ENCODE measurements at regions not wholly inside any gene's neighbourhood (a gene's known extent, or its start where the extent isn't known, plus 50 kb on each side); places are given as distances from the start of the nearest gene placed in this dataset.

DNA sequence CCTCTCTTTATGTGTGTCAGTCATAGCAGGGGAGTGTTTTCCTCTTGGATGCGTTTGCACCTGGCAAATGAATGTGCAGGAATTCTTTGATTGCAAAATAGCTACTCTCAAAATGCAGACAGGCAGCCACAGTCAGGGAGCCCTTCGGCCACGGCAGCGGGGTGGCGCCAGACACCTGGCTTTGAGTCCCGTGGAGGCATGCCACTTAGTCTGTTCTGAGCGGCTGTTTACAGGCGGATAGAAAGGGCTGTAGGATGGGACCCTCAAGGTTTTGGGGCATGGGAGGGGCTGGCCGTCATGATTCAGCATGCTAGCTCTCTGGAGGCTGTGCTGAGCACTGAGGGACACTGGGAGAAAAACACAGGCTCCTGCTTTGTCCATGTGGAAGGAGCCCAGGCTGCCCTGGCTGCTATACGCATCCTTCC is 117.1 kb downstream of the SLC25A47 start:
- DNase-seq = no peak

DNA sequence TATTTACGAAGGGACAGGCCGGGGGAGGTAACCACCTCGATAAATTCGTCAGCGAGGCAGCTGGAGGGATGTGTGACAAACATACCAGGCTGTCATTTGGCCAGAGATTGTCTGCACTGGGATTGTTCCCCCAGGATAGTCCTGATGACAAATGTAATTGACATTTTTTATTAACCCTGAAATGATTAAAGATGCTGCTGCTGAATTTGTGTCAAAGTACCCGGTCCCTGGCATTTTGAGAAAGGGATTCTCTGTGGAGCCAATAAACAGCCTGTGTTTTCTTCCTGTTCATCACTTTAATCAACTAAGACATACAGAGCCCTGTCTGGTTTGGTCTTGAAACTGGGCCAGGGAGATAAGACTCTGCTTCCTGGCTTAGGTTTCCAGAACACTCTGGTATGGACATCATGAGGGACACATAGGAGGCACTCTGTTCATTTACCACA is 117.6 kb downstream of the SLC25A47 start:
- no peak for DNase-seq

DNA sequence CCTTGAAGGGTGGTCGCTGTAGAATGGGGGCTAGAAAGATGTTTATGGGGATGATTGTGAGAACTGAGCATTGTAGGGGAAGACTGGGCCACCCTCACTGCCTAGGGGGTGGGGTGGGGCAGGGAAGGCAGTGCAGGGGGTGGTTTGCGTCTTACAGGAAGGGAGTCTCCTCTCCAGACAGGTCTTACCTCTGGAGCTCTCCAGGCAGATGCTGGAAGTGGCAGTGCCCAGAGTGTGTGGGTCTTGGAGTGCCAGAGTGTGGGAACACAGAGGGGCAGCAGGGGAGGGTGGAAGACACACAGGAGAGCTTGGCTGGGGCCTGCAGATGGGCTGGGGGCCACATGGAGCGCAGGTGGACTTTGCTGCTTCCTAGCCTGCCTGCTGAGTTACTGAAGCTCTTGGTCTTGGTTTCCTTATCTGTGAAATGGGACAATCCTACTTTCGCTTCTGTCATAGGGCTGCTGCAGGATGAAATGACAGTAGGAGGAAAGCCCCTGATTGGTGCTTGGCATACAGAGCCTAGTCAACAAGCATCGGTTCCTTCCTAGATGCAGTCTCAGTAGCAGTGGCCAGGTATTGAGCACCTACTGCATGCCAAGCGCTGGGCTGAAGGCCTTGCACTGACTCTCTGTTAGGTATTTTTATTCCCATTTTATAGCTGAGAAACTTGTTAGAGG is 118.3 kb downstream of the SLC25A47 start:
- no peak for DNase-seq

DNA sequence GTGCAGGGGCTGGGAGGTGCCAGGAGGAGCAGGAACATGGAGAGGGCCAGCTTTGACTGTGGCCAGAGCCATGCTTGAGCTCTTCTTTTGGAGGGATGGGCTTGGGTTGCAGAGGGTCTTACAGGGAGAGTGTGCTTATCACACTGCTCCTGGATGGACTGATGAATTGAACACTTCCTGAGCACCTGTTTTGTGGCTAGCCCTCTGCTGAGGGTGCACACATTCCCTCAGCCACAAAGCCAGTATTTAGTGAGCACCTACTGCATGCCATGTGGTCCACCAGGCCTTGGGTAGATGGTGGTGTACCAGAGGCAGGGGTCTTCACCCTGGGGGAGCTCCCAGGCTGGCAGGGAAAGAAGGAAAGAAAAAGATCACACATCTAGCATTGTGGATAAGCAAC is 118.9 kb downstream of the SLC25A47 start:
- no peak for DNase-seq

DNA sequence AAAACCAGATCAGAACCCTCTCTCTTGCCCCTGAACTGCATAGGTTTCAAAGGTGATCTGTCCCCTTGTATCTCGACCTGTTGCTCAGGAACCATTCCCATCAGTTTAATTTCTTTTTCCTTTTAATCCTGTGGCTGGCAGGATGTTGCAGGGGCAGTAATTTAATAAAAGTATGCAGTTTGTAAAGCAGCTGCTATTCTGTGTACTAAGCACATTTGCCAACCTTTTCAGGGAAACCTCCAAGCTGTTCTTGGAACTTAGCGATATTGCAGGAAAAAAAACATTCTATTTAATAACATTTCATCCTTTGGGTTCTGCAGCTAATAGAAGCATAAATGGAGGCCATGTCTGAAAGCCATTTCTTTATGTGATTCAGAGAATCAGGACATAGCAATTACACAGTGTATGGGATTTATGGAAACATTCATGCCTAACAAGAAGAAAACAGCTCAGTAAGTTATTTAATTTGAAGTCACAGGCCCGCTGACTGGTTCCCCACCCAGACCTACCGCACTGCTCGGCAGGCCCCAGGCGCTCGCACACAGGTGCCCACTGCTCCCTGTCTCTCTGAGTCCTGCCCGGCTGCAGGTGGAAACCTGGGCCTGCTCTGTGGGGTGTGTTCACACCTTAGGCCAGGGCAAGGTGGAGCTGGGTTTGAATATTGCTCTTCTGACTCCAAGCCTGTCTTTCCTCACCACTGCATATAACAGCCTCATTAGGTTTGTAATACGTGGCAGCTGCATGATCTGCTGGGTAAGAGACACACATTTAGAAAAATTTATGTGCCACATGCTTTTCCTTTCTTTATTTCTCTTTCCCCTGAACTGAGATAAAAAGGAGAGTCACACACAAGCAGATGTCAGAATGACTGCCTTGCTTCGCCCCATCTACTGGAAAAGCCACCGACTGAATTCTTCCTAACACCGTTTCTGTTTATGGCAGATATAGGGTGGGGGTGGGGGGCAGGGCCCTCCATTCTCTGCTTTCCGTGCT is 119.7 kb downstream of the SLC25A47 start:
- no peak for DNase-seq

DNA sequence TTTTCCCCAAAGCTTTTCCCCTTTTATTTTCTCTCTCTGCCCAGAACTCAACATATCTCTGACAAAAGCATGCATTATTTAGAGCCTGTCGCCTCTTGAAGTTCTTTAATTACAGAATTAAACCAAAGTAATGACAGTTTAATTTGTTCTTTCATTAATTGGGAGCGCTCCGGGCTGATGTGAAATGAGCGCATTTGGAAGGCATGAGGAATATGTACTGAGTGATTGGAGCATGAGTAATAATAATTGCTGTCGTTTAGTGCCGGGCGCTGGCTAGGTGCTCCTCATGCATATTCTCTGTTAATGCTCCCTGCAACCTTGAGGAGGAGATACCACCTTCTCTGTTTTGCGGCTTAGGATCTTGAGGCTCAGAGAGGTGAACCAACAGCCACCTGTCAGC is 120.5 kb downstream of the SLC25A47 start:
- DNase-seq = no peak

DNA sequence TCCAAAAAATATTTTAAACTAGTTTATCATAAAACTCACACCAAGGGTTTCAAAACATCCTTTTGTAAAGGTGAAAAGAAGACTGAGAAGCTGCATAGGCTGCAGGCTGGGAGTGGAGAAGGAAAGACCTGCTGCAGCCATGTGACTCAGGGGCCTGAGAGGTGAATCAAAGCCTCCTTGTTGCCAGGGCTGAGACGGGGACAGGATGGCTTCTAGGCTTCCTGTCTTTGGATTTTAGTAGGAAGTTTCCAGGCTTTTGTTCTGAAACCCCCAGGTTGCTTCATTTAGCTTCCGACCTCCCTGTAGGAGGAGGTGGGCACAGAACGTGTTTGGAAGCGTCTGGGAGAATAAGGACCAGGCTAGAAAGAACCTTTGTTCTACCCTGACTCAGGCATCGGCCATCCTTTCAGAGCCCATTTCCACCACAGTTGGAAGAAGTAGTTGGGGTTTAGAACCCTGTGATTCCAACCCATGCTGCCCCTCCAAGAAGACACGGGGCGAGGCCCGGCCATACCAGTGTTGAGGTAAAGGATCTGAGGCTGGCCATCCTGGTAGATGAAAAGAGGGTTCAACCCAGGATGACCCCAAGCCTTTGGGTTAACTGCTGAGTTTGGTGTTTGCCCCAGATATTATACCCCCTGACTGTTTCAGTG is 122.4 kb downstream of the SLC25A47 start:
- no peak for DNase-seq

DNA sequence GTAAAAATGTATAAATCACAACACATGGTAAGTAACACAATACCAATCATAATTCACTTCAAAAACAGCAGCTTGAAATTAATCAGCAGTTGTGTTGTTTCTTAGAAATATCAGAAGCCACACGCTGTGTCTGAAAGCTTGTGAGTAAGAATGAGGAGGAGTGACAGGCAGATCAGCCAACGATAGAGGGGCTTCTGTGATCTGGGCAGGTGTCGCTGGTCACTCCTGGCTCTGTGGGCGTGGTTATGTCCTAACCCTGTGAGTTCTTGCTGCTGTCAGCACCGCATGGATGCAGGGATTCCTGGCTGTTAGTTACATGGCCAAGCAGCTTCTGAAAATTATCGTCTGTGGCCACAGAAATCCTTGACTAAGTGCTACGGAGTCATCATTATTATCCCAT is 123.4 kb downstream of the SLC25A47 start:
- DNase-seq = no peak

DNA sequence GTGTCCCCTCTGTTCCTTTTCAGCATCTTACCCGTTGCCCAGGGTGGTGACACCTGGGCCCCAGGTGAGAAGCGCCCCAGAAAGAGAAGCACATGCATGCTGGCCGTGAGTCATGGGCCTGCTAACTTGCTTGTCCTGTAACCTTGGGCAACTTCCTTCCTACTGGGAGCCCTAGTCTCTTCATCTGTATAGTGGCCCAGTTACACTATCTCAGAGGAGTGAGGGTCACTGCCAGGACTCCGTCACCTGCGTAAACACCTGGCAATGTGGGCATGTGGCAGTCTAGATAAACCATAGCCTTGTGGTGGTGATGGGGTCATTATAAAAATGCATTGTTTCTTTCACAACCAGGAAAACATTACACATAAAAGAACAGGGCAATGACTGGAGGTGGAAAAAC is 125.2 kb downstream of the SLC25A47 start:
- no peak for DNase-seq

DNA sequence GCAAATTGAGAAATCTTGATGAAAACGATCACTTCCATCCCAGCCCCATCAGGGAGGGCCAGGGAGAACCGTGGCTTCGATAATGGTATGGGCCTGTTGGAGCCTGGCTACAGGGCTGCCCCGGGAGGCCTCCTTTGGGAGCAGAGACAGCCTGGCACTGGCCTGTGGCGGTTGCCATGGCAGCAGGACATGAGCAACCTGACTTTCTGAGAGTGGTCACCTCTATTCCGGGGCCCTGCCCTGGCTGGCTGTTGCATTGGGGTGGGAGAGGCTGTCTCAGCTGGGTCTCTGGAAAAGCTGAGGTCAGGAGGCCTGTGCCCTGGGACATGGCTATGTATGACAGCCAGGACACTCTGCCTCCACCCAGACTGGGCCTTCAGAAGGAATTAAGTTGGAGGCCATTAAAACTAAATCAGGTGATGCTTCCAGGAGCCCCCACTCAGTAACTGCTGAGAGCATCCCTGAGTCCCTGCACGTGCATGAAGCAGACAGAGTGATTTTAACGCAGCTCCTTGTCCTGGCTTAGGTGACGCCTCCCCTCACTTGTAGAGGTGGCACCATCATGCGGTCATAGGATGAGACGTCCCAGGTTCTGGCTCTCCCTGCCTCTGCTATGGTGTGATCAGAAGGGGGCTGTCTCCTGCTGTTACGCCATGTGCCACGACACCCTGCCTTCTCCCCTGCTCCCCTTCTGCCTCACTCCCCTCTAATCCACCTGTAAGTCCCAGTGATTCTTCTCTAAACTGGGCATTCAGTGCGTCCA is 126.3 kb downstream of the SLC25A47 start:
- DNase-seq = no peak

DNA sequence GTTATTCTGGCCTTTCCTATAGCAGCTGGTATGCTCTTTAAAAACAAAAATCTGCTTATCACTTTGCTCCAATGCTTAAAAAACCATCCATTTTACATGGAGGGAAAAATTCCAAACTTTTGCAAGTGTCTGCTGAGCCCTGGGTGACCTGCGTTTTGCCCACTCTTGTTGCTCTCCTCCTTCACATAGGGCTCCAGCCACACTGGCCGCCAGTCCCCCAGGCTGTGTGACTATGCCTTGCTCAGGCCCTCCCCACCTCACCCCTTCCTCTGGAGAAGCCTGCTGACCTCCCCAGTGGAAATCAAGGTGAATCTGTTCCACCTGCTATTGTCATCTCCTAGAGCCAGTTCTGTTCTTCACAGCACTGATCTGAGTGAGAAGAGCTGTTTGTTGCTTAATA is 126.9 kb downstream of the SLC25A47 start:
- no peak for DNase-seq

DNA sequence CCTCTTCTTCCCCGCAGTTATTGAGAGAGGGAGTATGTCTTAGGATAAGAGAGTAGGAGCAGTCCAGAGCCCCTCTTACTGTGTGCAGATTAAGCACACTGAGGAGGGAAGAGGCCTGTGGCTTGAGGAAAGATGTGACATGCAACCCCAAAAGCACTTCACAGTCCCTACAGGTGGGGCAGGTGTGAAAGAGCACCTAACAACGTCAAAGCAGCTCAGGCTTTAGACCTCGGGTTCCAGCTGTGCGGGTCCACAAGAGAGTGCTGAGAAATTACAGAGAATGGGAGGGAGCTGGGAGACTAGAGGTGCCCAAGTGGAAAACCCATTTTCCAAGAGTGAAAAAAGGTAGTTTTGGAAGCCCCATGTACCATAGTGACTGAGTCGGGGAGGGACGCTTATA is 127.6 kb downstream of the SLC25A47 start:
- DNase-seq = no peak

DNA sequence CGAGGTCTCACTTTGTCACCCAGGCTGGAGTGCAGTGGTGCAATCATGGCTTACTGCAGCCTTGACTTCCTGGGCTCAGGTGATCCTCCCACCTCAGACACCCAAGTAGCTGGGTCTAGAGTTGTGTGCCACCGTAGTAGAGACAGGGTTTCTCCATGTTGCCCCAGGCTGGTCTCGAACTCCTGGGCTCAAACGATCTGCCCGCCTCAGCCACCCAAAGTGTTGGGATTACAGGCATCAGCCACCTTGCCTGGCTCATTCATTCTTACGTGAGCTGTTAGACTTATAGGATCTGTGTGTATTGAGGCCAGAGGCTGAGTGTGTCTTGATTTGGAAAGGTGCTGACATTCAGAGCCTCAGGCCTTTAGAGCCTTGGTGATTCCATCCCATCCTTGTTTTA is 128.1 kb downstream of the SLC25A47 start:
- no peak for DNase-seq

DNA sequence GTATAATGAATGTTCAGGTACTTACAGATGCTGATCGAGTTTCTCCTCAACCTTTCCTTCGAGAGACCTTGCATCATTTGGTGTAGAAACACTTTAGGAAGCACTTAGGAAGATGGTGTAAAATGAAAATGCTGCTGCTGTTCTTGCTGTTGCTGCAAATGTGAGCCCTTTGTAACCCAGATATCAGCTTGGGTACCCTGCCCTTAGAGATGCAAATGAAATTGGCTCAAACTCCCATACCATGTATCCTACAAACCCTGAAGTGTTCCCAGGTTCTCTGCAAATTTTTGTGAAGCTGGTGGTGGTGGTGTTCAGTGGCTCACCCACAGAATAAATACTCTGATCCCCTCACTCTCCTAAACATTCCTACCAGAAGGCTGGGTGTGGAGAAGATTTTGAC is 130.8 kb downstream of the SLC25A47 start:
- no peak for DNase-seq

DNA sequence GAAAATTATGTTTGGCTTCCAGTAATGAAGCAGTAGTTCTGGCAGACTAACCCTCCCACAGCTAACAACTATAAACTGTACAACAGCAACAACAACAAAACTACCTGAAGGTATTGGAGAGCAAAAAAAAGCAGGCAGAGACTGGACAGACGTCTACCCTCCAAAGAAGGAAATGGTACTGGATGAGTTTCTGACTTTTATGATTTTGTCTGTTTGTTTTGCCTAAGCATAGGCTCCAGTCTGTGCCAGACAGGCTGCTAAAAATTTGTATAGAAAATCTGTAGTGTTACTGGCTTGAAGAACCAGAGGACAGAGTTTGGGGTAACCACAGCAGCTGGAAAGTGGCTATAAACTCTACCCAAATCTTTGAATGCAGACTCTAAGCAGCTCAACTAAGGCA is 131.3 kb downstream of the SLC25A47 start:
- no peak for DNase-seq

DNA sequence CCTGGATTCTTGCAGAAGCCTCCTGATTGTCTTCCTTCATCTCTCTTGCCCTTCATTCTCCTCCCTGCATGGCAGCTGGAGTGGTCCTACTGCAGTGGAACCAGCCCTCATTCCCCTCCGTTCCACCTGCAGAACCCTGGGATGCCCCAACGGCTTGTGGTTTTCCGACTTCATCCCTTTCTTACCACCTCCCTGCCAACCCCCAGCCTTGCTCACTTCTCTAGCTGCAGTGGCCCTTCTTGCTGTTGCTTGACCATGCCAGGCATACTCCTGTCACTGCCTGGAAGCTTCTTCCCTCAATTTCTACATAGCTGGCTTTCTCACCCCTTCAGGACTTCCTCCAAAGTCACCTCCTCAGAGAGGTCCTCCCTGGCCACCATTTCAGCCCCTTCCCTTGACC is 123.3 kb downstream of the BEGAIN start:
- no peak for DNase-seq

DNA sequence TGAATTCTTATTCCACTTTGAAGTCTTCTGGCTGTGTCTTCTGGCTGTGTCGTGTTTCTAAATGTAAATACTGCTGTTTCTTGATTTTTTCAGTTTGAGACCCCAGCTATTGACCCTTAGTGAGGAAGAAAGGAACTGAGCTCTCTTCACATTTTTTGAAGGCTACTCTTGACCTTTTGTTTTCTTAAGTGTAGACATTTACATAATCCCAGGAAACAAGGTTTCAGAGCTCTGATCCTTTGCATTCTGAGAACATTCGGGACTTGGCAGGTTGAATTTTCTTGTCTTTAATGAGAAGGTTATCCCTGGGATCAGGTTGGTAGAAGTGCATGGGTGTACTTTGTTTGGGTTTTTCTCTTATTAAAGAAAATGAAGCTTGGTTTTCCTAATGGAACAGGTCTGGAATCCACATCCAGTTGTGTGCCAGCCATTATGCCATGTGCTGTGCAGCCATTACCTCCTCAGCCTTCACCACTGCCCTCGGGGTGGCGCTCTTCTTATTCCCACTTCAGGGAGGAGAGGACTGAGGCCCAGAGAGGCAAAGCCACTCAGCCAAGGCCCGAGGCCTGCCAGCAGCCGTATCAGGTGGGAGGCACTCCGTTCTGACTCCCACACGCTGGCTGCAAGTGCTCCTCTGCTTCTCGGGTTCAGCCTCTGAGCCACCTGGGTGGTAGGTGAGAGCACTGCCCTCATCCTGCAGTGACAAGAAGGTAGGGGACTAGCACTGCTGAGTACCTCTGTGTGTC is 120.9 kb downstream of the BEGAIN start:
- no peak for DNase-seq

DNA sequence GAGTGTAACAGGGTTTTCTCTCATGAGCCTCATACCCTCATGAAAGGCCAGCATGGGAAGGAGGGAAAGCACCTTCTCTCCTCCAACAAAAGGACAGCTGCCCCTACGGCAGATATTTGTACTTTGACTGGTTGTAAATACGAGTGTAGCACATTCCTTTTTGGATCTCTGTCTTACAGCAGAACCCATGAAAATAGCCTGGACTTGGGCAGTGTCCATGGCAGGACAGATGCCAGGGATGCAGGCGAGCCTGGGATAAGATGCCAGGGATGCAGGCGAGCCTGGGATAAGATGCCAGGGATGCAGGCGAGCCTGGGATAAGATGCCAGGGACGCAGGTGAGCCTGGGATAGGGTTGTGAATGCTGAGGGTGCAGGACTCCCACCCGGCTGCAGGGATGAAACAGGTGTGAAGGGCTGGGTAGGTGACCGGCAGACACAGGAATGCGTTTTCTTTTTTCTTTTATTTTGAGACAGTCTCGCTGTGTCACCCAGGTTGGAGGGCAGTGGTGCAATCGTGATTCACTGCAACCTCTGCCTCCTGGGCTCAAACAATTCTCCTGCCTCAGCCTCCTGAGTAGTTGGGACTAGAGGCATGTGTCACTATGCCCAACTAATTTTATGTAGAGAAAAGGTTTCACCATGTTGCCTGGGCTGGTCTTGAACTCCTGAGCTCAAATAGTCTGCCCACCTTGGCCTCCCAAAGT is 120.0 kb downstream of the BEGAIN start:
- DNase-seq = no peak

DNA sequence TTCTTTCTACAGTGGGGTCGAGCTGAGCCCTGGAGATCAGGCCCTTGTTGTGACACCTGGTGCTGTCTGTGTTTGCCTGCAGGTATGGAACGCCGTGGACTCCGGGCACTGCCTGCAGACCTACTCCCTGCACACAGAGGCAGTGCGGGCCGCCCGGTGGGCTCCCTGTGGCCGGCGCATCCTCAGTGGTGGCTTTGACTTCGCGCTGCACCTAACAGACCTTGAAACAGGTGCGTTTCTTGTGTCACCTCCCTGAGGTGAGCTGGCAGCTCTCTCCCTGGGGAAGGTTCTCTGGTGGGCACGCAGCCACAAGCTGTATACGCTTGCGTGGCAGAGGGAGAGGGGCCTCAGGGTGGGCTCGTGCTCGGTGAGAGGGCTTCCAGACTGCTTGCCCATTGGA is 119.3 kb downstream of the BEGAIN start:
- DNase-seq = no peak

DNA sequence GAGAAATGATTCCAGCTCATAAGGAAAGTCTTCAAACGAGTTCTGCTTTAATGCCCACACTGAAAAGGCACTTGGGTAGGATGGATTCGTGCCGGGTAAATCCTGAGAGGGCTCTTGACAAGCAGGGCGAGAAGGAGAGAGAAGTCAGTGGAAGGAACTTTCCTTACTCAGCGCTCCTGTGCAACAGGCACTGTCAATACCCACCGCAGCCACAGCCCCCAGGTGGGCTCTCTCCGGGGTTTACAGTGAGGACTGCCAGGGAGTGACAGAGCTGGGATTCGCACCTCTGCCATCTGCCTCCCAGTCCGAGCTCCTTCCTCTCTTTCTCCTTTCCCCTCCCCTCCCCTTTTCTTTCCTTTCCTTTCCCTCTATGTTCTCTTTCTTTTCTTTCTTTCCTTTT is 118.7 kb downstream of the BEGAIN start:
- no peak for DNase-seq

Data from activated gamma-delta T cell treated with Interleukin-2 at 50 U/mL for 16 hours (primary cell).